ENCODE measurements at regions not wholly inside any gene's neighbourhood (a gene's known extent, or its start where the extent isn't known, plus 50 kb on each side); places are given as distances from the start of the nearest gene placed in this dataset.

DNA sequence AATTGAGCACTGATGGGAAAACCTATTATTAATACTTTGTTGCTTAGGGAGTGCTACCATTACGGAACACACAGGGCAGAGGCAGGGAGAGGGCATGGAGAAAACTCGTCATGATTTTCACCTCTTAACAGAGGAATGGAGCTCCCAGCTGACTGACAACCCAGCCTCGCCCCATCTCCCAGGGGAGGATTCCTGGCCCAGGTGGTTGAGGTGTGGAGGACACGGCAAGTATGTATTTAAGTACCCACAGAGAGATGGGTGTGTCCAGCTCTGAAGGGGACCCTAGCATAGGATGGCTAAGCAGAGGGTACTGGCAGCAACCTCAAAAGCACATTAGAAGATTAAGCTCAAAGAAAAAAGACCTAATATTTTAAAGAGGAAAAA is 261.9 kb upstream of the MOCS1 start:
- Histone ChIP-seq H3K4me1 (ENCODE audit: insufficient read depth, low read length, severe bottlenecking) (no peaks in the 10 kb centered on the region), H3K36me3 (ENCODE audit: insufficient read depth, low read length) (no peaks in the 10 kb centered on the region)

DNA sequence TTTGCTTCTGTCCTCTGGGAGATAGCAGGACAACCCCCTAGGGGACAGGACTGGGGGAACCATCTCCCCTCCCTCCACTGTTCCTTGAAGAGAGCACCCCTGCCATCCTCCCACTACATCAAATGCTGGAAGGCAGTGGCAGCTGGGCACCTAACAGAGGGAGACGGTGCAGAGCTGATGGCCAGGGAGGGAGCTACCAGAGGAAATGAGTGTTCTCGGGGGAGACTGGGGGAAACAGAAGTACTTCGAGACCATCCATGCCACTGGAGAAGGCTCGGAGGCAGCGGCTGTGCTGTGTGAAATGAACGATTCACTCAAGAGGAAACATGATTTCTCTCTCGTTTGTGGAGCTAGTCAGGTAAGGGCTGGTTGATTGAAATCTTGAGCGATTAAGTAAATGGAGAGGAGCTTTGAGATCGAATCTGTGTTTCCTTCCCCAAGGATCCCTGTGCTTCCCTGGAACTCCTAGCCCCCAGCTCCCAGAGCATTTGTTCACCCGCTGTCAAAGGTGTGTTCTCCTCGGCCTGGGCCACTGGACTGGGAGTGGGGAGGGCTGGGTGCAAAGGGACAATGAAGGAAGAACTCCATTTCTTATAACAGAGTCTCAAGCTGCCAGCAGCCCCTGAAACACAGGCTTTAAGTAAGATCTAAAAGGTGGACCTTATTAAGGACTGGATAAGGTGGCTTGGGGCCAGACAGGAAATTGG is 261.3 kb upstream of the MOCS1 start:
- Histone ChIP-seq H3F3A (ENCODE audit: insufficient read depth, low read length) (no peaks in the 10 kb centered on the region), H3K4me3 (ENCODE audit: low read depth, low read length, poor library complexity, severe bottlenecking) (no peak overlapping the region), H3K9me3 (ENCODE audit: low read length) (no peaks in the 10 kb centered on the region), H3K4me2 (ENCODE audit: low read length) (no peak overlapping the region), H3K27ac (ENCODE audit: low read depth, low read length, poor library complexity, severe bottlenecking) (no peak overlapping the region), H3K27me3 (ENCODE audit: insufficient read depth, low read length) (no peaks in the 10 kb centered on the region), H3K9ac (ENCODE audit: low read length) (no peak overlapping the region), H3K9me2 (ENCODE audit: low read depth, low read length) (no peaks in the 10 kb centered on the region), H4K20me1 (ENCODE audit: insufficient read depth, low read length) (no peaks in the 10 kb centered on the region), H3K4me1 (ENCODE audit: insufficient read depth, low read length, severe bottlenecking) (no peaks in the 10 kb centered on the region), H3K36me3 (ENCODE audit: insufficient read depth, low read length) (no peaks in the 10 kb centered on the region), H2AFZ (ENCODE audit: low read length) (no peak overlapping the region), H3K79me2 (ENCODE audit: insufficient read depth, low read length) (no peaks in the 10 kb centered on the region)
- TF ChIP-seq EZH2 (IDR thresholded peaks at IDR 0.05; ENCODE audit: borderline replicate concordance, low read length), result no peak
- TF ChIP-seq, protein P1, sequence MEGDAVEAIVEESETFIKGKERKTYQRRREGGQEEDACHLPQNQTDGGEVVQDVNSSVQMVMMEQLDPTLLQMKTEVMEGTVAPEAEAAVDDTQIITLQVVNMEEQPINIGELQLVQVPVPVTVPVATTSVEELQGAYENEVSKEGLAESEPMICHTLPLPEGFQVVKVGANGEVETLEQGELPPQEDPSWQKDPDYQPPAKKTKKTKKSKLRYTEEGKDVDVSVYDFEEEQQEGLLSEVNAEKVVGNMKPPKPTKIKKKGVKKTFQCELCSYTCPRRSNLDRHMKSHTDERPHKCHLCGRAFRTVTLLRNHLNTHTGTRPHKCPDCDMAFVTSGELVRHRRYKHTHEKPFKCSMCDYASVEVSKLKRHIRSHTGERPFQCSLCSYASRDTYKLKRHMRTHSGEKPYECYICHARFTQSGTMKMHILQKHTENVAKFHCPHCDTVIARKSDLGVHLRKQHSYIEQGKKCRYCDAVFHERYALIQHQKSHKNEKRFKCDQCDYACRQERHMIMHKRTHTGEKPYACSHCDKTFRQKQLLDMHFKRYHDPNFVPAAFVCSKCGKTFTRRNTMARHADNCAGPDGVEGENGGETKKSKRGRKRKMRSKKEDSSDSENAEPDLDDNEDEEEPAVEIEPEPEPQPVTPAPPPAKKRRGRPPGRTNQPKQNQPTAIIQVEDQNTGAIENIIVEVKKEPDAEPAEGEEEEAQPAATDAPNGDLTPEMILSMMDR (IDR thresholded peaks at IDR 0.05; ENCODE audit: low read length), result no peak

More for the DNA sequence above, 261.9 kb upstream of the MOCS1 start:
- no peaks in the 10 kb centered on the region for H3K27me3 ChIP-seq (ENCODE audit: insufficient read depth, low read length)
- no peak overlapping the region for H3K27ac ChIP-seq (ENCODE audit: low read depth, low read length, poor library complexity, severe bottlenecking)
- H3K4me2 ChIP-seq (ENCODE audit: low read length), result no peak overlapping the region
- H3F3A ChIP-seq (ENCODE audit: insufficient read depth, low read length), result no peaks in the 10 kb centered on the region
- no peak overlapping the region for H3K4me3 ChIP-seq (ENCODE audit: low read depth, low read length, poor library complexity, severe bottlenecking)
- H4K20me1 ChIP-seq (ENCODE audit: insufficient read depth, low read length), result no peaks in the 10 kb centered on the region
- no peaks in the 10 kb centered on the region for H3K9me2 ChIP-seq (ENCODE audit: low read depth, low read length)
- no peak overlapping the region for H3K9ac ChIP-seq (ENCODE audit: low read length)
- no peaks in the 10 kb centered on the region for H3K9me3 ChIP-seq (ENCODE audit: low read length)
- TF ChIP-seq EZH2 (IDR thresholded peaks at IDR 0.05; ENCODE audit: borderline replicate concordance, low read length), result no peak
- TF ChIP-seq, protein P1 (IDR thresholded peaks at IDR 0.05; ENCODE audit: low read length), result no peak
- no peak overlapping the region for H2AFZ ChIP-seq (ENCODE audit: low read length)
- H3K79me2 ChIP-seq (ENCODE audit: insufficient read depth, low read length), result no peaks in the 10 kb centered on the region

DNA sequence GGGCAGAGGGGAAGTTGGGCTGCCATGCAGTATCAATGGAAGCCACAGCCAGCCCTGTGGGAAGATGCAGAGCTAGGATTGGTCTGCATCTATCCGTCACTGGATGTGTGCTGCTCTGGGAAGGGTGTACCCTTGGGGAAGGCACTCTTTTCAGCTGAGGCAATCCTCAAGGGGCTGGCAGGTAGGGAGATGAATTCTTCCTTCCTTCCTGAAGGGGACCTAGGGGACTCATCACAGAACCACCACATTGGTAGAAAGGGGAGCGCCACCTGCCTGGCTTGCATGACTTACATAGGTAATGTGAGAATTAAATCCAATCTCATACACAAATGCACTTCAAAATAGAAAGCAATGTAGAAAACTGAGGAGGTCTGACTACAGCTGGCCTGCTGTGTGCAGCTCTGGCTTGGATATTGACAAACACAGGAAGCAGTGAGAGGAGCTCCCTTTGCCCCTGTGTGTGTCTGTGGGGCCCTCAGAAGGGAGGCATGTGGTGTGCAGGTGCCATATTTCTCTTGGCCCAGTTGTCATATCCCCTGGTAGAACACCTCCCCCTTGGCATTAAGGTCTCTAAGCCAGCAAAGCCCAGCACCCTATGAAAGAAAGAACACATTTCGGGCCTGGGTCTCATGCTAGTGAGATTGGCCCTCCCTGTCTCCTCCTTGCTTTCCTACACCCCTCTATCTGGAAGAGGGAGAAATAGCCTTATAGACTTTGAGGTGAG is 260.3 kb upstream of the MOCS1 start:
- H3K27ac ChIP-seq (ENCODE audit: low read depth, low read length, poor library complexity, severe bottlenecking), result no peak overlapping the region
- no peaks in the 10 kb centered on the region for H3K27me3 ChIP-seq (ENCODE audit: insufficient read depth, low read length)
- H3K9me2 ChIP-seq (ENCODE audit: low read depth, low read length), result no peaks in the 10 kb centered on the region
- H3K9me3 ChIP-seq (ENCODE audit: low read length), result no peaks in the 10 kb centered on the region
- H2AFZ ChIP-seq (ENCODE audit: low read length), result no peak overlapping the region
- no peak overlapping the region for H3K9ac ChIP-seq (ENCODE audit: low read length)
- no peaks in the 10 kb centered on the region for H4K20me1 ChIP-seq (ENCODE audit: insufficient read depth, low read length)
- no peak for TF ChIP-seq EZH2 (IDR thresholded peaks at IDR 0.05; ENCODE audit: borderline replicate concordance, low read length)
- TF ChIP-seq, protein P1 (IDR thresholded peaks at IDR 0.05; ENCODE audit: low read length), result no peak
- no peaks in the 10 kb centered on the region for H3K4me1 ChIP-seq (ENCODE audit: insufficient read depth, low read length, severe bottlenecking)
- H3K79me2 ChIP-seq (ENCODE audit: insufficient read depth, low read length), result no peaks in the 10 kb centered on the region
- H3K4me2 ChIP-seq (ENCODE audit: low read length), result no peak overlapping the region
- H3F3A ChIP-seq (ENCODE audit: insufficient read depth, low read length), result no peaks in the 10 kb centered on the region
- no peak overlapping the region for H3K4me3 ChIP-seq (ENCODE audit: low read depth, low read length, poor library complexity, severe bottlenecking)
- H3K36me3 ChIP-seq (ENCODE audit: insufficient read depth, low read length), result no peaks in the 10 kb centered on the region

Data from OCI-LY1 (cell line).